ENCODE measurements at regions not wholly inside any gene's neighbourhood (a gene's known extent, or its start where the extent isn't known, plus 50 kb on each side); places are given as distances from the start of the nearest gene placed in this dataset.
"Not testable (repeated sequence)": the region's sequence is repeated elsewhere in the genome, so short reads cannot be mapped to it uniquely, and the experiment has no call there.

DNA sequence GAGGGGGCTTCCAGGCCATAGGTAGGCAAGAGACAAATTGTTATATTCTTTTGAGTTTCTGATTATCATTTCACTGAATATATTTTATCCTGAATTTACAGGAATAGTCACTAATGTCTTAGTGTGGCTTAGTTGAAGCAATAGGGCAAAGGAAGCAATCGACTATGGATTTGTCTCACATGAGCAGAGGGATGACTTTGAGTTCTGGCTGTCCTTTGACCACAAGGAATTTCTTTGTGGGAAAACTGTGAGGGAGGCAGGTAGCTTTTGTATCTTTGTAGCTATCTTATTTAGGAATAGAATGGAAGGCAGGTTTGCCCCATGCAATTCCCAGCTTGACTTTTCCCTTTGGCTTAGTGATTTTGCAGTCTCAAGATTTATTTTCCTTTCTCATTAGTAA lies 207.3 kb upstream of the ANXA10 start:
- H3K36me3 ChIP-seq (ENCODE audit: control insufficient read depth in 3 of 3, insufficient read depth in 2 of 3, low read depth in 1 of 3, low read length in 3 of 3) = no peaks in the 10 kb centered on the region
- H3K9me3 ChIP-seq (ENCODE audit: control insufficient read depth in 2 of 2, insufficient read depth in 1 of 2, low read depth in 1 of 2, low read length in 1 of 2) = peaks cover 0 to 5% of the 10 kb centered on the region in 2 donors
- H3K27me3 ChIP-seq (ENCODE audit: control insufficient read depth in 3 of 3, insufficient read depth in 3 of 3, low read length in 3 of 3) = no peaks in the 10 kb centered on the region
- FAIRE-seq (no peak), DNase-seq (no peak)
- no peaks in the 10 kb centered on the region for H3K4me1 ChIP-seq (ENCODE audit: control insufficient read depth in 3 of 3, insufficient read depth in 2 of 3, low read depth in 1 of 3, low read length in 2 of 3)
- WGBS, 3 donors = 81 to 92% (median 88%) methylated on average over 1 of the region's 1 CpG
- no peak overlapping the region for H3K27ac ChIP-seq (ENCODE audit: low read depth in 1 of 3, low read length in 2 of 3)
- H3K4me3 ChIP-seq (ENCODE audit: low read depth in 1 of 3, low read length in 3 of 3) = no peak overlapping the region

DNA sequence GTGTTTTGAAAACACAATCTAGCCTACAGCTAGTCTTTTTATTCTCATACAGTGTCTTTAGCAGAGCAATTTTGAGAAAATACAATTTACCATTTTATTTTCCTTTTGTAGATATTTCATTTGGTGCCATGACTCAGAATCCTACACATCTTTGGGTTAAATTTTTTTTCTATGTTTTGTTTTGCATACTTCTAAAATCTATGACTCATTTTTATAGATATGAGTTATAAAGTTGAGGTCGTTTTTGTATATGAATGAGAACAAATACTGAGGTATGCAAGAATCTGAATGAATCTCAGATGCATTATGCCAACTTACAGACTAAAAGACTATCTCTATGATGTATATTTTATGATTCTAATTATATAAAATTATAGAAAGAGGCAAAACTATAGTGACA lies 206.5 kb upstream of the ANXA10 start:
- no peak for DNase-seq

DNA sequence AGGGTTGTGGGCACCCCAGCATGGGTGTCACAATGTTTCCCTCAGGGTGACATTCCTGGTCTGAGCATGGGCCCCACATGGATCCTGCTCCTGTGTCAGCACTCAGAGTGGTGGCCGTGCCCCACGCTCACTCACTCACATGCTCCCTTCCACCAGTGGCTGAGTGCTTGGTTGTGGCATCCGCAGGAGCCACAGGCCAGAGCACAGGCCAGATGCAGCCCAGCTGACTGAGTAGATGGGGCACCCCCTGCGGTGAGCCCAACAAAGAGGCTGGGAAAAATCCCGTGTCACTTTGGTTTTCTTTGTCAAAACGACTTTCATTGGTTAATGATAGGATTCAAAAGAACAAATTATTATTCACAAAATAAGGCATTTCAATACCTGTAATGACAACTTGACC lies 204.6 kb upstream of the ANXA10 start:
- Histone ChIP-seq H3K36me3 (ENCODE audit: control insufficient read depth in 3 of 3, insufficient read depth in 2 of 3, low read depth in 1 of 3, low read length in 3 of 3) (no peaks in the 10 kb centered on the region), H3K9me3 (ENCODE audit: control insufficient read depth in 2 of 2, insufficient read depth in 1 of 2, low read depth in 1 of 2, low read length in 1 of 2) (peaks cover 0 to 5% of the 10 kb centered on the region in 2 donors), H3K27ac (ENCODE audit: low read depth in 1 of 3, low read length in 2 of 3) (no peak overlapping the region), H3K27me3 (ENCODE audit: control insufficient read depth in 3 of 3, insufficient read depth in 3 of 3, low read length in 3 of 3) (no peaks in the 10 kb centered on the region), H3K4me3 (ENCODE audit: low read depth in 1 of 3, low read length in 3 of 3) (no peak overlapping the region), H3K4me1 (ENCODE audit: control insufficient read depth in 3 of 3, insufficient read depth in 2 of 3, low read depth in 1 of 3, low read length in 2 of 3) (no peaks in the 10 kb centered on the region)
- WGBS, 3 donors = 84 to 91% (median 88%) methylated on average over 6 of the region's 6 CpGs
- DNase-seq = no peak
- FAIRE-seq = no peak

More for the DNA sequence above, 206.5 kb upstream of the ANXA10 start:
- no peak for FAIRE-seq
- H3K4me1 ChIP-seq (ENCODE audit: control insufficient read depth in 3 of 3, insufficient read depth in 2 of 3, low read depth in 1 of 3, low read length in 2 of 3) = no peaks in the 10 kb centered on the region
- H3K4me3 ChIP-seq (ENCODE audit: low read depth in 1 of 3, low read length in 3 of 3) = no peak overlapping the region
- no peak overlapping the region for H3K27ac ChIP-seq (ENCODE audit: low read depth in 1 of 3, low read length in 2 of 3)
- WGBS, 3 donors = 5 to 35% (median 9%) methylated on average over 1 of the region's 1 CpG
- H3K9me3 ChIP-seq (ENCODE audit: control insufficient read depth in 2 of 2, insufficient read depth in 1 of 2, low read depth in 1 of 2, low read length in 1 of 2) = peaks cover 0 to 5% of the 10 kb centered on the region in 2 donors
- H3K36me3 ChIP-seq (ENCODE audit: control insufficient read depth in 3 of 3, insufficient read depth in 2 of 3, low read depth in 1 of 3, low read length in 3 of 3) = no peaks in the 10 kb centered on the region
- H3K27me3 ChIP-seq (ENCODE audit: control insufficient read depth in 3 of 3, insufficient read depth in 3 of 3, low read length in 3 of 3) = no peaks in the 10 kb centered on the region

DNA sequence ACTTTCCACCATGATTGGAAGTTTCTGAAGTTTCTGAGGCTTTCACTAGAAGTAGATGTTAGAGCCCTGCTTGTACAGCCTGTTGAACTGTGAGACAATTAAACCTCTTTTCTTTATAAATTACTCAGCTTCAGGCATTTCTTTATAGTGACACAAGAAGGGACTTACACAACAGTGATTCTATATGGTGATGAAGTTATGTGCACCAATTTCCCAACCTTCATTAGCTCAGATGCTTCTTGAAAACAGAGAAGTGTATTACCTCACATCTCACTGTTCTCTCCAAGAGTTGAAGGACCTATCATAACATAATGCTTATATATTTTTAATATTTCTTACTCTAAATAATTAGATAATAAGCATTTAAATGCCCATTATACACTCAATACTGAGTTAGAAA lies 202.1 kb upstream of the ANXA10 start:
- FAIRE-seq (no peak), DNase-seq (no peak)
- no peaks in the 10 kb centered on the region for H3K36me3 ChIP-seq (ENCODE audit: control insufficient read depth in 3 of 3, insufficient read depth in 2 of 3, low read depth in 1 of 3, low read length in 3 of 3)
- no peaks in the 10 kb centered on the region for H3K27me3 ChIP-seq (ENCODE audit: control insufficient read depth in 3 of 3, insufficient read depth in 3 of 3, low read length in 3 of 3)
- peaks cover 0 to 5% of the 10 kb centered on the region in 2 donors for H3K9me3 ChIP-seq (ENCODE audit: control insufficient read depth in 2 of 2, insufficient read depth in 1 of 2, low read depth in 1 of 2, low read length in 1 of 2)
- H3K4me1 ChIP-seq (ENCODE audit: control insufficient read depth in 3 of 3, insufficient read depth in 2 of 3, low read depth in 1 of 3, low read length in 2 of 3) = no peaks in the 10 kb centered on the region
- no peak overlapping the region for H3K27ac ChIP-seq (ENCODE audit: low read depth in 1 of 3, low read length in 2 of 3)
- H3K4me3 ChIP-seq (ENCODE audit: low read depth in 1 of 3, low read length in 3 of 3) = no peak overlapping the region

DNA sequence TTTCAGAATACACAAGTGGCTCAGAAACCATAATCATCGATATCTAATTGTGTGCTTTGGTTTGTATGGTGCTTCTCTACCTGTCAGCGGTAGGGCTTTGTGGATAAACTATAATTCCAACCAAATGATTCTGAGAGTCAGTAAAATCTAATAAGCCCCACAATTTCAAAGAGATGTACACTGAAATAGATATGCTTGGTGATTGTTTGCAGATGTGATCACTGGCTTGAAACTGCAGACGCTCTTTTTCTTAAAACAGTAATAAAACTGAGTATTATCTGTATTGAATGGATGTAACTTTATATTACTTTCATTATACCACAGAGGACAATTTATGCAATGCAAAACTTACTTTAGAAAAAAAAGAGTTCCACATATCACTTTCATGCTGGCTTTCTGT lies 198.8 kb upstream of the ANXA10 start:
- Histone ChIP-seq H3K27me3 (ENCODE audit: control insufficient read depth in 3 of 3, insufficient read depth in 3 of 3, low read length in 3 of 3) (no peaks in the 10 kb centered on the region), H3K4me1 (ENCODE audit: control insufficient read depth in 3 of 3, insufficient read depth in 2 of 3, low read depth in 1 of 3, low read length in 2 of 3) (no peaks in the 10 kb centered on the region), H3K4me3 (ENCODE audit: low read depth in 1 of 3, low read length in 3 of 3) (no peak overlapping the region), H3K36me3 (ENCODE audit: control insufficient read depth in 3 of 3, insufficient read depth in 2 of 3, low read depth in 1 of 3, low read length in 3 of 3) (no peaks in the 10 kb centered on the region), H3K27ac (ENCODE audit: low read depth in 1 of 3, low read length in 2 of 3) (no peak overlapping the region), H3K9me3 (ENCODE audit: control insufficient read depth in 2 of 2, insufficient read depth in 1 of 2, low read depth in 1 of 2, low read length in 1 of 2) (no peaks in the 10 kb centered on the region)
- WGBS, 3 donors = 83 to 88% (median 87%) methylated on average over 3 of the region's 3 CpGs
- no peak for FAIRE-seq
- no peak for DNase-seq

DNA sequence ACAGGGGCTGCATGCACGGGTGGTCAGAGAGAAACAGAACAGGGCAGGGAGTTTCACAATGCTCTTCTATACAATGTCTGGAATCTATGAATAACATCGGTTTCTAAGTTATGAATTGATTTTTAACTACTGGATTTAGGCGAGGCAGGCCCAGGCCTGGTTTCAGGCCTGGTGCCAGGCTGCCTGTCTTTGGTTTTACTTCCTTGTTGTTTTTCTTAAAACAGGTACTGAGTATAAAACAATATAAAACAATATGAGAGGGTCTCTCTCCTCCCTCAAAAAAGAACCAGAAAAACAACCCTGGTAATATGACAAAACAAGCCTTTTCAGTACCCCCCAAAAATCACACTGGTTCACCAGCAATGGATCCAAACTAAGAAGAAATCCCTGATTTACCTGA lies 196.1 kb upstream of the ANXA10 start:
- DNase-seq; H3K27me3 ChIP-seq (ENCODE audit: control insufficient read depth in 3 of 3, insufficient read depth in 3 of 3, low read length in 3 of 3); H3K36me3 ChIP-seq (ENCODE audit: control insufficient read depth in 3 of 3, insufficient read depth in 2 of 3, low read depth in 1 of 3, low read length in 3 of 3); H3K4me1 ChIP-seq (ENCODE audit: control insufficient read depth in 3 of 3, insufficient read depth in 2 of 3, low read depth in 1 of 3, low read length in 2 of 3); FAIRE-seq; H3K4me3 ChIP-seq (ENCODE audit: low read depth in 1 of 3, low read length in 3 of 3); H3K27ac ChIP-seq (ENCODE audit: low read depth in 1 of 3, low read length in 2 of 3); H3K9me3 ChIP-seq (ENCODE audit: control insufficient read depth in 2 of 2, insufficient read depth in 1 of 2, low read depth in 1 of 2, low read length in 1 of 2): not testable (repeated sequence)
- WGBS, 3 donors = 26 to 74% (median 65%) methylated on average over 1 to 2 of the region's 3 CpGs

DNA sequence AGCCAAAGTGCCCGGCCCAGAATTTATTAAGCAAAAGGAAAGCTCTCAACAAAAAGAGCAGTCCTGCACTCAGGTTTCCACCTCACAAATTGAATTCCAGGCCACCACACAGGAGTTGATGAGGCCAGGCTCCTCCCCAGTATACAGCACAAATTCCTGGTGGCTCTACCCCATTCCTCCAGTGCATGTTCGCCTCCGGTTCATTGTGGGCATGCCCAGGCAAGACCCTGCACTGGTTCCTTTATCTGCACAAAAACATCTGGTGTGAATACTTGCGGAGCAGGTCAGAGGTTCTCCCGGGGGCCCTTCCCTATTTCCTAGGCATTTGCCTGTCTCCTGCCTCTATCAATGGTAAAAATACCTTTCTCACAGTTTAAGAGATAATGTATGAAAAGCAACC lies 195.2 kb upstream of the ANXA10 start:
- H3K4me3 ChIP-seq (ENCODE audit: low read depth in 1 of 3, low read length in 3 of 3) = no peak overlapping the region
- FAIRE-seq = no peak
- H3K9me3 ChIP-seq (ENCODE audit: control insufficient read depth in 2 of 2, insufficient read depth in 1 of 2, low read depth in 1 of 2, low read length in 1 of 2) = no peaks in the 10 kb centered on the region
- peak in 1 of 2 donors; percentile 2 for DNase-seq
- no peaks in the 10 kb centered on the region for H3K27me3 ChIP-seq (ENCODE audit: control insufficient read depth in 3 of 3, insufficient read depth in 3 of 3, low read length in 3 of 3)
- no peaks in the 10 kb centered on the region for H3K36me3 ChIP-seq (ENCODE audit: control insufficient read depth in 3 of 3, insufficient read depth in 2 of 3, low read depth in 1 of 3, low read length in 3 of 3)
- WGBS, 3 donors = 24 to 51% (median 44%) methylated on average over 5 of the region's 5 CpGs
- H3K27ac ChIP-seq (ENCODE audit: low read depth in 1 of 3, low read length in 2 of 3) = no peak overlapping the region
- H3K4me1 ChIP-seq (ENCODE audit: control insufficient read depth in 3 of 3, insufficient read depth in 2 of 3, low read depth in 1 of 3, low read length in 2 of 3) = no peaks in the 10 kb centered on the region

DNA sequence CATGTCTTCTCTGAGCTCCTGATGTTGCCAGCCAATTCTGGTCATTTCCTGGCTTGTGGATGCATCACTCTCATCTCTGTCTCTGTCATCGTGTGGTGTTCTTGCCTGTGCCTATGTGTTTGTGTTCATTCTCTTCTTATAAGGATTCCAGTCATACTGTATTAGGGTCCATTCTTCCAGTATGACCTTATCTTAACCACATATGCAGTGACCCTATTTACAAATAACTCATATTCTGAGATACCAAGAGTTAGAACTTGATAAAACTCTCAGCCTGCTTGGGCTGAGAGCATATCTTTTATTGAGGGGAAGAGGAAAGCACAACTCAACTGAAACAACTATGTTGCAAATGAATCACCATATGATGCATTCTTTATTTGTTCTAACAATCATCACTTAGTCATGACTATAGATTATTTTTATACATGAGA lies 189.0 kb upstream of the ANXA10 start:
- Histone ChIP-seq H3K9me3 (ENCODE audit: control insufficient read depth in 2 of 2, insufficient read depth in 1 of 2, low read depth in 1 of 2, low read length in 1 of 2) (no peaks in the 10 kb centered on the region), H3K4me3 (ENCODE audit: low read depth in 1 of 3, low read length in 3 of 3) (no peak overlapping the region), H3K36me3 (ENCODE audit: control insufficient read depth in 3 of 3, insufficient read depth in 2 of 3, low read depth in 1 of 3, low read length in 3 of 3) (no peaks in the 10 kb centered on the region), H3K27ac (ENCODE audit: low read depth in 1 of 3, low read length in 2 of 3) (no peak overlapping the region), H3K27me3 (ENCODE audit: control insufficient read depth in 3 of 3, insufficient read depth in 3 of 3, low read length in 3 of 3) (no peaks in the 10 kb centered on the region), H3K4me1 (ENCODE audit: control insufficient read depth in 3 of 3, insufficient read depth in 2 of 3, low read depth in 1 of 3, low read length in 2 of 3) (no peaks in the 10 kb centered on the region)
- DNase-seq = no peak
- 30 to 45% (median 42%) methylated on average over 1 of the region's 1 CpG for WGBS, 3 donors
- no peak for FAIRE-seq

DNA sequence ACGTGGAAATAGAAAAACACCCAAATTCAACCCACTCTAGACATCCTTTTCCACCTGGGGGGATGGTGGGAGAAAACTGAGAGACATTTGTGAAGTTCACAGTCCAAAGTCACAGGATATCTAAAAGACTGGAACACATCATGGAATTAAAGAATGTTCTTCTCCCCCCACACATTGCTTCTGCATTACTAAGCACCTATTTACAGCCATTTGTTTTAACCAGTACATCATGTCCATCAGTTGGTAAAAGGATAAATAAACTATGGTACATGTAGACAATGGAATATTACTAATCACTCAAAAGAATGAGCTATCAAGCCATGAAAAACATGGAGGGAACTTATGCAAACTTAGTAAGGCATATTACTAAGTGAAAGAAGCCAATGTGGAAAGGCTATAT lies 185.5 kb upstream of the ANXA10 start:
- 80 to 88% (median 83%) methylated on average over 1 of the region's 1 CpG for WGBS, 3 donors
- DNase-seq (no peak), FAIRE-seq (no peak)
- H3K4me1 ChIP-seq (ENCODE audit: control insufficient read depth in 3 of 3, insufficient read depth in 2 of 3, low read depth in 1 of 3, low read length in 2 of 3) = no peaks in the 10 kb centered on the region
- no peaks in the 10 kb centered on the region for H3K36me3 ChIP-seq (ENCODE audit: control insufficient read depth in 3 of 3, insufficient read depth in 2 of 3, low read depth in 1 of 3, low read length in 3 of 3)
- no peaks in the 10 kb centered on the region for H3K27me3 ChIP-seq (ENCODE audit: control insufficient read depth in 3 of 3, insufficient read depth in 3 of 3, low read length in 3 of 3)
- H3K27ac ChIP-seq (ENCODE audit: low read depth in 1 of 3, low read length in 2 of 3) = no peak overlapping the region
- H3K4me3 ChIP-seq (ENCODE audit: low read depth in 1 of 3, low read length in 3 of 3) = no peak overlapping the region
- H3K9me3 ChIP-seq (ENCODE audit: control insufficient read depth in 2 of 2, insufficient read depth in 1 of 2, low read depth in 1 of 2, low read length in 1 of 2) = no peaks in the 10 kb centered on the region

Data from small intestine (tissue), 7 donors.